GM15510 (cell line): ENCODE measurements at regions not wholly inside any gene's neighbourhood (a gene's known extent, or its start where the extent isn't known, plus 50 kb on each side); places are given as distances from the start of the nearest gene placed in this dataset.

ENCODE experiments used
- POLR2A ChIP-seq: IDR thresholded peaks from 3 replicates; pipeline ENCODE4 v1.6.1; 2011; ENCODE audit warnings: borderline replicate concordance; ENCODE audit not compliant: insufficient read length; ENCODE audit errors: extremely low read depth

GRCh38 chr6:170222498-170223471, 68.1 kb downstream of the DLL1 start:
- no peak for TF ChIP-seq POLR2A

- no peak for TF ChIP-seq POLR2A
Measured at GRCh38 chr6:170221753-170222400, 69.0 kb downstream of the DLL1 start.

- TF ChIP-seq POLR2A = no peak
Measured at GRCh38 chr6:170221052-170221752, 69.7 kb downstream of the DLL1 start.

- no peak for TF ChIP-seq POLR2A
Measured at GRCh38 chr6:170212956-170213636, 77.8 kb downstream of the DLL1 start.

GRCh38 chr6:170212051-170212756, 78.7 kb downstream of the DLL1 start:
- TF ChIP-seq POLR2A = no peak

DNA sequence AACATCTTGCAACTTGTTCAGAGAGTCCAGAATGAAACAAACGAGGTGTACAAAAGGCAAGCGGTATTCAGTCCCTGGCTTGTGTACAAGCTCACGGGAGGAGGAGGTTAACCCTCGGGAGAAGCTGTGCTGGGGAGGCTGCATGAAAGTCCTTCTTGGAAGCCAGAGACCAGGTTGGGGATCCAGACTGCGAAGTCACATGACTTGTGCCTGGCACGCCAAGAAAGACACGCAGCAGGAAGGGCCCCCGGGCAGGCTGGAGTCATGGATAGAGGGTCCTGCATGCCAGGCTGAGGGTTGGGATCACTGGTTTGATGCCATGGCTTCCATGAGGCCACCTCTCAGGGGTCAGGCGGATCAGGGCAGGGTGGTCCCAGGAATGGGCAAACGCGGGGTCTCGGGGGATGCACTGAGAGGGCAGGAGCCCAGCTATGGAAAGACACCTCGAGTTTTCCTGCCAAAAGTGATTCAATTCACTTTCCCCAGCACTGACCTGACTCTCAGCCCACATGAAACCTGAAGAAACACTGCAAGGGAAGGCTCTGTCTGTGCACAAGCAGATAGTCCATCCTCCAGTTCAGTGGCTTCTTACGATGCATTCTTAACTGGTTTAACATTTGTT, 79.4 kb downstream of the DLL1 start:
- no peak for TF ChIP-seq POLR2A

DNA sequence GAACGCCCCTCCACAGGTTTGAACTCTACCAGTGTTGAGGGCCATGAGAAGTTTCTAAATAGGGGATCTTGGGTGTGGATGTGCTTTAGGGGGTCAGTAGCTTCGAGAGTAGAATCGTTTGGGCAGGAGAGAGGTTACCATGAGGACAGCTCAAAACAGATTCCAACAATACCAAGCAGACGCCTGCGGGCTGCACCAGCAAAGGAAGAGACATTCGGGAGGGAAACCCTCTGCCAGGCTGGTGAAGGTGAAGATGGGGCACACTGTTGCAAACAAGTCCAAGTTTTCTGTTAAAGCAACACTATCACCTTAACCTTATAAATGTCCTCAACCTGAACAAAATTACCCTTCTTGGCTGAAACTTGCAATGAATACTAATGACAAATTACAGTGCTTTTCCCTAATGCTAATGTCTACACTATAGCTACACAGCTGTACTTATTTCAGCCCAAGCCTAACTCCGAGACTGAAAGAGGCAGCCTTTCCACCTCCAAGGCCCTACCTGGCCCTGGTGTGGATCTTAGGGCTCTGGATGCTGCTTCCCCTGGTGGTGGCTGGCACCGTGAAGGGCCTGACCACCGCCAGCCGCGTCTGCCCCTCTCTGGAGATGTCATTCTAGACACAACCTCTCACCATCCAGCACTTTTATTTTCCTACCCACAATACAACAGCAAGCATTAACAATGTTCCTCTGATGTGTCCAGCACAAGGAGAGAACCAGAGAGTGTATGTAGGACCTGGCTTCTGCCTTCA, 80.1 kb downstream of the DLL1 start:
- TF ChIP-seq POLR2A = no peak

GRCh38 chr6:170210026-170210390, 80.9 kb downstream of the DLL1 start:
- no peak for TF ChIP-seq POLR2A

- TF ChIP-seq POLR2A = no peak
Measured at GRCh38 chr6:170209354-170210025, 81.4 kb downstream of the DLL1 start.

DNA sequence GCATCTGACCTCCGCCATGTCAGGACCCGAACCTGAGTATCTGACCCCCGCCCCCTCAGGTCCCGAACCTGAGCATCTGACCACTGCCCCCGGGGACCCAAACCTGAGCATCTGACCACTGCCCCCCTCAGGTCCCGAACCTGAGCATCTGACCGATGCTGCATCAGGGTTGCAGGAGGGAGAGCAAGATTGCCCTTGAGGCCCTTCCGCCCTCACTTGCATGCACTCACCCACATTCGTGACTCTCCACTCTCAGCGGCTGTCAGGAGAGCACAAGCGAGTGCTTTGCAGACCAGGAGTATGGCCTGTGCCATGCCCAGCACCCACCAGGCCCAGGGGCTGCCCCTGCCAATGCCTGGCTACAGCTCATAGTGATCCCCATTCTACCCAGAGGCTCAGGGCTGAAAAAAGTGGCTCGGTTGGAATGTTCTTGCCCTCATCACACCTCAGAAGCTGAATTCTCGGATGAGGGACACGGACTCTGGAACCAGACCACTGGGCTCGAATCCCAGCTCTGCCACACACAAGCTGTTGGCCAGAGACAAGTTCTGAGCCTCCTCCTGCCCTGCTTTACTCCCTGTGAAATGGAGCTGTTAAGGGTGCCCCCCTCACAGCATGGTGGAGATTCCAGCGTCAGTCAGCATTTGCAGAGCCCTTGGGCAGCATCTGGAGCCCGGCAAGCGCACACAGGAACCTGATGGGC, 82.1 kb downstream of the DLL1 start:
- no peak for TF ChIP-seq POLR2A

DNA sequence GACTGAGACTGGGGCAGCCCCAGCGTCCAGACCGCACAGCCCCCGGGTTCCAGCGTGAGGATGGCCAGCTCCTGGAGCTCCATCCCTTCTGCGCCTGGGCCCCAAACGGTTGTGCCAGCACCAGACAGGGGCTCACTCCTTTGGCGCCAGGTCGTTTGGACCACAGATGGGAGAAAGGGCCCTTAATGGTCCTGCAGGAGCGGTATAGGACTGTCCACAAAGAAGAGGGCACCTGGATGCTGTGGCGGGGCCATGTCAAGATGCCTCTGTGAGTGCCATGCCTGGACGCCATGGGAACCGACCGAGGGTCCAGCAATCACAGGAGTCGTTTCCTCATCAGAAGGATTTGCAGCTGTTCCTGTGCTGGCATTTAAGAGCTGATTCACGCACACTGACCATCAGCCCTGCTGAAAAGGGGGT, 82.7 kb downstream of the DLL1 start:
- TF ChIP-seq POLR2A = no peak
